Esophagus squamous epithelium (tissue), 5 donors: ENCODE measurements at regions not wholly inside any gene's neighbourhood (a gene's known extent, or its start where the extent isn't known, plus 50 kb on each side); places are given as distances from the start of the nearest gene placed in this dataset.
A peak's percentile ranks its signal among the peaks of the same experiment; 100 is the strongest.

Experiments used
- DNase-seq: peaks from one replicate; lab custom pipeline; 2025; lab: John Stamatoyannopoulos, UW
- H3K27ac ChIP-seq, 4 donors: fragments of 200-600 bp; sonication (generic); one replicate each; pipeline ENCODE4 v1.5.1; 2016 to 2019; ENCODE audit warnings: mild to moderate bottlenecking in 1 of 4
- H3K27me3 ChIP-seq, 4 donors: fragments of 200-600 bp; sonication (generic); 1 replicate in 3 of 4; 2 replicates in 1 of 4; pipeline versions ENCODE4 v1.5.1 to v1.6.0; 2017 to 2021; ENCODE audit warnings: antibody characterized with exemption in 1 of 4
- H3K36me3 ChIP-seq, 3 donors: fragments of 200-600 bp; sonication (generic); one replicate each; pipeline ENCODE4 v1.5.1; 2016 to 2019
- H3K4me1 ChIP-seq, 3 donors: fragments of 200-600 bp; sonication (generic); one replicate each; pipeline ENCODE4 v1.5.1; 2017 to 2019
- H3K4me3 ChIP-seq, 4 donors: fragments of 200-600 bp; sonication (generic); 1 replicate in 3 of 4; 2 replicates in 1 of 4; pipeline ENCODE4 v1.5.1; 2016 to 2019; ENCODE audit warnings: mild to moderate bottlenecking in 2 of 4, moderate library complexity in 1 of 4
- H3K9me3 ChIP-seq, 3 donors: fragments of 200-600 bp; sonication (generic); one replicate each; pipeline ENCODE4 v1.5.1; 2016 to 2019
- CTCF ChIP-seq, 6 experiments: fragments of 450-650 bp in 4 of 6; fragments of 200-600 bp in 2 of 6; sonication (generic) in 2 of 6; IDR thresholded peaks; one replicate each; pipeline ENCODE4 v1.5.1; 2016 to 2019; ENCODE audit warnings: antibody characterized with exemption in 6 of 6, mild to moderate bottlenecking in 4 of 6, moderate library complexity in 4 of 6
- POLR2A ChIP-seq, 4 donors: fragments of 450-650 bp; IDR thresholded peaks; one replicate each; pipeline ENCODE4 v1.6.1; 2017; ENCODE audit warnings: antibody characterized with exemption in 4 of 4, mild to moderate bottlenecking in 4 of 4, moderate library complexity in 3 of 4
- WGBS, 2 donors: methylation state at CpG; one replicate each; pipeline ENCODE4 v1.1.5; 2018; 5-methylcytosine and 5-hydroxymethylcytosine counted together
- intact Hi-C: fragments of 100-400 bp; cut with DNase I; formaldehyde crosslinking; loops from one replicate; pipeline ENCODE4 v1.15.0; 2022
- donor health status: DM: yes; HTN: yes; CAD: no.

GRCh38 chrY:9041474-9041873 lies 295.8 kb upstream of the TSPY4 start:
- Histone ChIP-seq H3K4me1 (no peaks in the 10 kb centered on the region), H3K4me3 (no peak overlapping the region), H3K27me3 (no peaks in the 10 kb centered on the region), H3K9me3 (no peaks in the 10 kb centered on the region), H3K27ac (no peak overlapping the region), H3K36me3 (no peaks in the 10 kb centered on the region)
- DNase-seq, result no peak
- TF ChIP-seq POLR2A (IDR thresholded peaks at IDR 0.05) (no peak), CTCF (IDR thresholded peaks at IDR 0.05) (peak in 1 of 6 experiments; percentile 9)
- no CpG with 5 or more reads among the region's 3 CpGs for WGBS, 2 donors
- intact Hi-C loops, result no loop called here
